ENCODE measurements at regions not wholly inside any gene's neighbourhood (a gene's known extent, or its start where the extent isn't known, plus 50 kb on each side); places are given as distances from the start of the nearest gene placed in this dataset.

DNA sequence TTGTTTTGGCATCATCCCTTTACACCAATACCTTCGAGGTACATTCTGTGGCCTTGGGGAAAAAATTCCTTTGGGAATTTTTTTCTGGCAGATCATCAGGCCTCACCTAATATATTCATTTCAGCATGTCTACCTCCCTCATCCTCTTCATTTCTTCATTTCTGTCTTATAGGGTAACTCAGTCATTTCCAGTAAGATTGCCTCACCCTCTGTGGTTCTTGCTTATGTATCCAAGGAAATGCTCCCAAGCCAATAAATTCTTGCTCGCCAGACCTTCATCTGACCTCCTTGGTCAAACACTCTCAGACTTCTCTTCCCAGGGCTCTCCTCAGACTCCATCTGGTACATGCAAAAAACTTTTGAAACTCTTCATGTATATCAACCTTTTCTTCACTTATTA, 265.6 kb downstream of the TMX3 start:
- no peaks in the 10 kb centered on the region for H3K27me3 ChIP-seq
- no peaks in the 10 kb centered on the region for H3K9me3 ChIP-seq
- intact Hi-C loops (cut with DNase I; ENCODE audit: low total_unique reads) = no loop called here
- H3K27ac ChIP-seq = no peak overlapping the region
- TF ChIP-seq, protein P1, sequence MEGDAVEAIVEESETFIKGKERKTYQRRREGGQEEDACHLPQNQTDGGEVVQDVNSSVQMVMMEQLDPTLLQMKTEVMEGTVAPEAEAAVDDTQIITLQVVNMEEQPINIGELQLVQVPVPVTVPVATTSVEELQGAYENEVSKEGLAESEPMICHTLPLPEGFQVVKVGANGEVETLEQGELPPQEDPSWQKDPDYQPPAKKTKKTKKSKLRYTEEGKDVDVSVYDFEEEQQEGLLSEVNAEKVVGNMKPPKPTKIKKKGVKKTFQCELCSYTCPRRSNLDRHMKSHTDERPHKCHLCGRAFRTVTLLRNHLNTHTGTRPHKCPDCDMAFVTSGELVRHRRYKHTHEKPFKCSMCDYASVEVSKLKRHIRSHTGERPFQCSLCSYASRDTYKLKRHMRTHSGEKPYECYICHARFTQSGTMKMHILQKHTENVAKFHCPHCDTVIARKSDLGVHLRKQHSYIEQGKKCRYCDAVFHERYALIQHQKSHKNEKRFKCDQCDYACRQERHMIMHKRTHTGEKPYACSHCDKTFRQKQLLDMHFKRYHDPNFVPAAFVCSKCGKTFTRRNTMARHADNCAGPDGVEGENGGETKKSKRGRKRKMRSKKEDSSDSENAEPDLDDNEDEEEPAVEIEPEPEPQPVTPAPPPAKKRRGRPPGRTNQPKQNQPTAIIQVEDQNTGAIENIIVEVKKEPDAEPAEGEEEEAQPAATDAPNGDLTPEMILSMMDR (IDR thresholded peaks at IDR 0.05) = no peak
- H3K4me3 ChIP-seq = no peak overlapping the region
- peaks cover 0 to 4% (median 0%) of the 10 kb centered on the region in 4 donors for H3K4me1 ChIP-seq
- no peaks in the 10 kb centered on the region for H3K36me3 ChIP-seq
- DNase-seq = no peak

DNA sequence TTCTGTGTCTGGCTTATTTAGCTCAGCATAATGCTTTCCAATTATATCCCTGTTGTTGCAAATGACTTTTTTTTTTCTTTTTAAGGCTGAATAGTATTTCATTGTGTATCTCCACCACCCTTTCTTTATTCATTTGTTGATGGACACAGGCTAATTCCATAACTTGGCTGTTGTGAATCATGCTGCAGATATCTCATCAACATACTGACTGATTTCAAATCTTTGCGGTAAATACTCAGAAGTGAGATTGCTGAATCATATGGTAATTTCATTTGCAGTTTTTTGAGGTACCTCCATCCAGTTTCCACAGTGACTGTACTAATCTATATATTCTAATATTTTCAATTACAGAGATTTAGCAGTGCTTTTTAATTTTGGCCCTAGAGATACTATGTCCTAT, 266.2 kb downstream of the TMX3 start:
- DNase-seq = no peak
- H3K4me3 ChIP-seq = no peak overlapping the region
- intact Hi-C loops (cut with DNase I; ENCODE audit: low total_unique reads) = no loop called here
- TF ChIP-seq, protein P1 (IDR thresholded peaks at IDR 0.05) = no peak
- H3K27me3 ChIP-seq = no peaks in the 10 kb centered on the region
- peaks cover 0 to 4% (median 0%) of the 10 kb centered on the region in 4 donors for H3K4me1 ChIP-seq
- H3K9me3 ChIP-seq = no peaks in the 10 kb centered on the region
- no peak overlapping the region for H3K27ac ChIP-seq
- H3K36me3 ChIP-seq = no peaks in the 10 kb centered on the region

DNA sequence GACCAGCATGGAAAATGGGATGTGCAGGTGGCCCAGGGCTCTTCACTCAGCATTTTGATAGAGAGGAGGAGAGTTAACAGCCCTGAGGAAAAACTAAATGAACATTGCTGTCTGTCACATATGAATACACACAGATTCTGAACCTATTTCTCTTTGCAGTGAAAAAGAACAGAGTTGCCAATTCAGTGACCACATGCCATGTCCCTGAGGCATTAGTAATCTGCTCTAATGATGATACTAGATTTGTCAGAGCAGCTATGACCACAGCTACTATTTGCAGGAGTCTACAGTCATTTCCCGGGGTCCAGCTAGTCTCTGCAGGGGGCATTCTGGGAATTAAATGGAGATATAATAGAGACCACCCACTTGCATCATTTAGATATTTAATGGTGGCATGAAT, 267.6 kb downstream of the TMX3 start:
- H3K4me3 ChIP-seq = no peak overlapping the region
- TF ChIP-seq, protein P1 (IDR thresholded peaks at IDR 0.05) = no peak
- H3K27ac ChIP-seq = no peak overlapping the region
- no peaks in the 10 kb centered on the region for H3K9me3 ChIP-seq
- no peak for DNase-seq
- no peaks in the 10 kb centered on the region for H3K27me3 ChIP-seq
- no peaks in the 10 kb centered on the region for H3K36me3 ChIP-seq
- intact Hi-C loops (cut with DNase I; ENCODE audit: low total_unique reads) = no loop called here
- H3K4me1 ChIP-seq = peaks cover 0 to 4% (median 0%) of the 10 kb centered on the region in 4 donors

- TF ChIP-seq, protein P1 (IDR thresholded peaks at IDR 0.05) = no peak
- Histone ChIP-seq H3K9me3 (no peaks in the 10 kb centered on the region), H3K27ac (no peak overlapping the region), H3K36me3 (no peaks in the 10 kb centered on the region), H3K27me3 (no peaks in the 10 kb centered on the region), H3K4me3 (no peak overlapping the region), H3K4me1 (peaks cover 0 to 4% (median 0%) of the 10 kb centered on the region in 4 donors)
- DNase-seq = no peak
- intact Hi-C loops (cut with DNase I; ENCODE audit: low total_unique reads) = no loop called here
Observed at GRCh38 chr18:68445668-68446426, 269.1 kb downstream of the TMX3 start.

DNA sequence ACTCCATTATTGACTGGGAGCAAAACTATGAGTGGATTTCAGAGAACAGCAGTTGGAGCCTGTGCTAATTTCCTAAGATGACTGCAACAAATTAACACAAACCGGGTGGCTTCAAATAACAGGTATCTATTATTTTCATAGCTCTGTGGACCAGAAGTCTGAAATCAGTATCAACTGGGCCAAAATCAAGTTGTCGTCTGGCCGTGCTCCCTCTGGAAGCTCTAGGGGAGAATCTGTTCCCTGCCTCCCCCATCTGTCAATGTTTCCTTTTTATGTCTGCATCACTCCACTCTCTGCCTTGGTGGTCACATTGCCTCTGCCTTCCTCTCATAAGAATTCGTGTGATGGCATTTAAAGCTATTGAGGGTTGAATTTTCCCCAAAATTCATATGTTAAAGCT, 269.8 kb downstream of the TMX3 start:
- no peak for DNase-seq
- Histone ChIP-seq H3K9me3 (no peaks in the 10 kb centered on the region), H3K36me3 (no peaks in the 10 kb centered on the region), H3K27me3 (no peaks in the 10 kb centered on the region), H3K27ac (no peak overlapping the region), H3K4me1 (no peaks in the 10 kb centered on the region), H3K4me3 (no peak overlapping the region)
- TF ChIP-seq, protein P1 (IDR thresholded peaks at IDR 0.05) = no peak
- intact Hi-C loops (cut with DNase I; ENCODE audit: low total_unique reads) = no loop called here
